ENCODE measurements at regions not wholly inside any gene's neighbourhood (a gene's known extent, or its start where the extent isn't known, plus 50 kb on each side); places are given as distances from the start of the nearest gene placed in this dataset.

DNA sequence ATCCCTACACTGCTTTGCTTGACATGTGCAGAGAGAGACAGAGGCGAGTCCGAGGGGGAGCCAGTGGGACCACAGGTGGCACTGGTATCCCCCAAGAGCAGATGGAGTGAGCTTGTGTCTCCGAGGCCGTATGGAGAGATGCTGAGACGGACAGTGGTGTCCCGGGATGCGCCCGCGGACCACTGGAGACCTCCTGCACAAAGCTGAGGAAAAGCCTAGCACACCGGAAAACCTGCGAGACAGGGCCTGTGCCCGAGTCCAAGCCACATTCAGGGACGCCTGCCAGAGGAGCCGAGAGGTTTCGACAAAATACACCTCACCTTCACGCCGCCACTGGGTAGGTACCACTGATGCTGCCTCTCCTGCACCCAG lies 66.0 kb upstream of the ZNF527 start:
- TF ChIP-seq YY1 (IDR thresholded peaks at IDR 0.05; ENCODE audit: insufficient read depth, insufficient read length) (no peak), SUZ12 (IDR thresholded peaks at IDR 0.05; ENCODE audit: extremely low read depth, insufficient read depth, insufficient read length) (no peak)
